Liver (tissue), 3 donors: ENCODE measurements at regions not wholly inside any gene's neighbourhood (a gene's known extent, or its start where the extent isn't known, plus 50 kb on each side); places are given as distances from the start of the nearest gene placed in this dataset.

Source experiments
- CTCF ChIP-seq: fragments of 150-350 bp; IDR thresholded peaks from 2 replicates; pipeline ENCODE4 v1.5.1; 2017; ENCODE audit warnings: improper control_type of control experiment, low read depth, low read length; ENCODE audit not compliant: missing input control
- REST ChIP-seq: IDR thresholded peaks from 2 replicates; pipeline ENCODE4 v1.6.1; 2016; ENCODE audit warnings: antibody characterized with exemption, mild to moderate bottlenecking
- SP1 ChIP-seq: IDR thresholded peaks from 2 replicates; pipeline ENCODE4 v1.6.1; 2018; ENCODE audit warnings: antibody characterized with exemption, mild to moderate bottlenecking
- YY1 ChIP-seq: IDR thresholded peaks from 2 replicates; pipeline ENCODE4 v1.6.1; 2016; ENCODE audit warnings: antibody characterized with exemption, mild to moderate bottlenecking
- TF ChIP-seq, protein P1 (sequence below): IDR thresholded peaks from 2 replicates; pipeline ENCODE4 v1.6.1; 2016; ENCODE audit warnings: antibody characterized with exemption
- donor health status: healthy.
- donor health status: healthy.

DNA sequence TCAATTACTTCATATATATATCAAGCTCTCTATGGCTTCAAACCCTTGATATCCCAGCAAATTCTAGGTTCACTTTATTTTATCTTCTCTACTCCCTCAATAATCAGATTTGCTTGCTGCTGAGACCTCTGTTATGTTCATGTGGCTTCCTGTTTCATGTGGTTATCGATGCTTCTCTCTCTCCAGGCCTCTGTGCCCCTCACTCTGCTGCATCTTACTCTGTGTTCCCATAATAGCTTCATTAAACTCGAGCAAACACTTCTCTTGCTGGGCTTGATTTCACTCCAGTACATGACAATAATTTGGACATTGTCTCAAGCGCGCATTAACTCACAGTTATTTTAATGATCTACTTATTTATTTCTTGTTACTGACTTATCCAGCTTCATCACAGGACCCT lies 798.8 kb downstream of the CDH9 start:
- TF ChIP-seq, protein P1, sequence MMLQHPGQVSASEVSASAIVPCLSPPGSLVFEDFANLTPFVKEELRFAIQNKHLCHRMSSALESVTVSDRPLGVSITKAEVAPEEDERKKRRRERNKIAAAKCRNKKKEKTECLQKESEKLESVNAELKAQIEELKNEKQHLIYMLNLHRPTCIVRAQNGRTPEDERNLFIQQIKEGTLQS = no peak
- TF ChIP-seq YY1 (no peak), SP1 (no peak), REST (no peak), CTCF (no peak)
